Neural progenitor cell (in vitro differentiated cells): ENCODE measurements at regions not wholly inside any gene's neighbourhood (a gene's known extent, or its start where the extent isn't known, plus 50 kb on each side); places are given as distances from the start of the nearest gene placed in this dataset.

Experiments
- CTCF ChIP-seq: fragments of 200-600 bp; sonication (generic); IDR thresholded peaks from 2 replicates; pipeline ENCODE4 v1.5.1; 2017; ENCODE audit warnings: antibody characterized with exemption, mild to moderate bottlenecking
- EZH2 ChIP-seq: fragments of 200-600 bp; sonication (generic); IDR thresholded peaks from 2 replicates; pipeline ENCODE4 v1.6.1; 2017; ENCODE audit warnings: antibody characterized with exemption, mild to moderate bottlenecking, moderate library complexity

- TF ChIP-seq CTCF, result peak; percentile 82
- TF ChIP-seq EZH2, result no peak
Measured at GRCh38 chr12:111033281-111034082, 113.1 kb upstream of the MYL2 start.
